ENCODE measurements at regions not wholly inside any gene's neighbourhood (a gene's known extent, or its start where the extent isn't known, plus 50 kb on each side); places are given as distances from the start of the nearest gene placed in this dataset.

GRCh38 chr5:110815916-110816605 is 77.3 kb downstream of the SLC25A46 start:
- no peak for TF ChIP-seq CTCF (IDR thresholded peaks at IDR 0.05; ENCODE audit: insufficient read depth, low read depth, low read length)
- TF ChIP-seq EZH2 (IDR thresholded peaks at IDR 0.05; ENCODE audit: insufficient read depth, low read length), result no peak

Measured in astrocyte (in vitro differentiated cells and primary cell).